HG03196 (cell line): ENCODE measurements at regions not wholly inside any gene's neighbourhood (a gene's known extent, or its start where the extent isn't known, plus 50 kb on each side); places are given as distances from the start of the nearest gene placed in this dataset.

Experiments used
- ATAC-seq: cut with Tn5 transposase; IDR thresholded peaks from one replicate; pipeline ENCODE4 v1.9.1; 2021; ENCODE audit not compliant: unreplicated experiment

DNA sequence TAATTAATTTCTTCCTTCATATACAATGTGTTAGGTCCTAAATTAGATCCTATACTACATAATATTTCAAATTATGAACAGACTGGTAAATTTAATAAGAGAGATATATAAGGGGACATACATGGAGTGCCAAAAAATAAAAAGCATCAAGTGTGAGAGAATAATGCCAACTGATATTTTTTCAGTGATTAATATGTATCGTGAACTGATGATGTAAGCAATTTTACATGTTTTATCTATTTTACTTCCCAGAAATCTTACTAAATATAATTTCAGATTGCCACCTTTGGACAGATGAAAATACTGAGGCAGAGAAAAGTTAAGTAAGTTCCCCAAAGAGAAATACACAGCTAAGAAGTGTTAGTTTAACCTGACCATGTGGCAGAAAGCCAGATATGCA is 870.8 kb downstream of the SLITRK5 start:
- ATAC-seq: no peak

DNA sequence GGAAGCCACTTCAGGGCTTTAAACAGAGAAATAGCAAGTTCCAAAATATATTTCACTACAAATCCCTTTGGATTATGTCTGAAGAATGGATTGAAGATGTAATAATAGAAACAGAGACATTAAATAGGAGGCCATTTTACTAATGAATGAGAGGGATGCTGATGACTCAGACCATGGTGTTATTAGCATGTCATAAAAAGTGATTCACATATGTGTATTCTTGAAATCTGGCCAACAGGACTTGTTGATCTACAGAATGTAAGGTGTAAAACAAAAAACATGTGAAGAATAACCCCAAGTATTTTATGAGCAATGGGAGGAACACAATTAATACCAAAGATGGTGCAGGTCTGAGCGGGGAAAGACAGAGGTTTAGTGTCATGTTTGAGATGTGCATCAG is 873.7 kb downstream of the SLITRK5 start:
- no peak for ATAC-seq

DNA sequence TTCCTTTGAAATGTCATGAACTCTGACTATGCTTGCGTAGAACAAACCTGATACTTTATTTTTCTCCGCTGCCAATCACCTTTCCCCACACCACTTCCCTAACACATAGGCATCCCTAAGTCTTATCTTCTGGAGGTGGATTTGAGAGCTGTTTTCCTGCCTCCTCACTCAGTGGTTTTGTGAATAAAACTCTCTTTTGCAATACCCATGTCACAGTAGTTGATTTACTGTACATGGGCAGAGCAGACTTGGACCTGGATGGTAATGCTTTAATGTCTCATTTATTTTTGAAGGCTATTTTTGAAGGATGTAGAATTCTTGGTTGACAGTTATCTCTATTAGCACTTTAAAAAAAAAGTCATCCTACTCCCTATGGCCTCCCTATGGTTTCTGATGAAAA is 881.8 kb downstream of the SLITRK5 start:
- ATAC-seq: no peak

DNA sequence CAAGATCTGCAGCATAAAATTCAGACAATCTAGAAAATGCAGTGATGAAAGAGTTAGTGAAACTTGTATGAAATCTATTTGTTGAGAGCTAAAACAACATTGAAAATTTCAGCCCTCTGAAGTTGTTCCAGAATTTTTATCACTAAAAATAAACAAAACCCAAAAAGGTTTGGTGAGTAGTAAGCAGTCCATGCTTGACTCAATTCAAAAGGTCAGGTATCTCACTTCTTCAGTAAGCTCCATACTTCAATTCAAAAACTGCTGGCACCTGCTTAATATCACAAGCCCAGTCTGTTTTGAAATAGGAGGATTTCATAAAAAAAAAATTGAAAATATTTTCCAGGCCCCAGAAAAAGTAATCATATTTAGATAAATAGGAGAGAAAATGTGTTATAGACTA is 894.4 kb downstream of the SLITRK5 start:
- ATAC-seq: no peak

DNA sequence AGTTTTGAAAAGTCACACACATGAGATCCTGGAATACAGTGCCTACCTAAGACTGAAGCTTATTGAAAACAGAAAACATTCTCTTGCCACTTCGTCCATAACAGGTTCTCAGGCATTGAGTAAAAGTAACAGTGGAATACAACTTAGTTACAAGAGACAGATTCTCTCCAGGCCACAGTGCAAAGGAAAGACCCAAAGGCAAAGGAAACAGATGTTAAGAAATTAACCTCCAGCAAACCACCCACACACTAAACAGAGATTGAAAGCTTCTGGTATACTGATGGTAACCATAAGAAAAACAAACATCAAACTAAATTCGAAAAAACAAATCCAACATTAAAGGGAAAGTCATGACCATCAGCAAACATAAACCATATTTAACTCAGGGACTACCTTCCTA is 914.7 kb downstream of the SLITRK5 start:
- no peak for ATAC-seq

DNA sequence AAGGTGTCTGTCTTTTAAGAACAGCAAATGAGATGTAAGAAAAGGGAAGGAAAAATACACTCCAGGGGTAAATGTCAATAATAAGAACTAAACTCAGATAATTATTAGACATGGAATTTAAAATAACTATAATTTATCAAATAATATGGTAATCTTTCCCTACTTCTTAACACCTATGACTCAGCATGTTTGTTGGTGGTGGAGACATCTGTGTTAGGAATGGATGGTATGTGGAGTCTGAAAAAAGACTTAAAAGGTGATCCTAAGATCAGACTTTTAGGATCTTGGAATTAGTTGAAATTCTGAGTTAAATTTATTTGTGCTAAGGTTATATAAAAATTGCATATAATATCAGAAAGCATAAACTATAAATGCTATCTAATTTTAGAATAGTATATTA is 915.1 kb downstream of the SLITRK5 start:
- no peak for ATAC-seq

DNA sequence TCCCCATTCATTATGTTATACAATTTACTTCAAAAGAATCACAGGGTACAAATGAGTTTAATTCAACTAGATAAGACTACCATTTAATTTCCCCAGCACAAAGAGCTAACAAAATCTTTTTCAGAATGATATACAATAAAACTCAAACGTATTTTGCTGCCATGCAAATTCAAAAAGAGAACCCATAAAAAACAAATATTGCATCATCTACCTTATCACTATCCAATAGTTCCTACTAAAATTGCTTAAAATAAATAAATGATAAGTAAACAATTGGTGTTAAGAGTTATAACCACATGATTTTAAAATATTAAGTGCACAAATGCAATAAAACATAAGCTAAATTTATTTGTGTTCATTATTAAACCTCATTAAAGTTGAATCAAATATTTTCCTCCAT is 919.4 kb downstream of the SLITRK5 start:
- ATAC-seq: no peak

DNA sequence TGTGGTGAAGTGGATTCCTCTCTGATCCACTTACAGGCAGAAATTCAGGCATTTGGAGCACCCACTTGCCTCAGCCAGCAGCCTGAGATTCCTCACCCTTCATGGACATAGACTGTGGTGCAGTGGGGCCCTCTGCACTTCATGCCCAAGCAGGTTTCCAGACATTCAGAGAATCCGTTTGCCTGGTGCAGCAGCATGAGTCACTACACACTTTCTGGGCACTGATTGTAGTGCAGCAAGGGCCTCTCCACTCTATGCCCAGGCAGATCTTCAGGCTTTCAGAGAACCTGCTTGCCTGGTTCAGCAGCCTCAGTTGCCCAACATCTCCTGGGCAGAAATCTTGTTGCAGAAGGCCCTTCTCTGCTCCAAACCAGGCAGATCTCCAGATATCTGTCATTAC is 920.9 kb downstream of the SLITRK5 start:
- no peak for ATAC-seq

DNA sequence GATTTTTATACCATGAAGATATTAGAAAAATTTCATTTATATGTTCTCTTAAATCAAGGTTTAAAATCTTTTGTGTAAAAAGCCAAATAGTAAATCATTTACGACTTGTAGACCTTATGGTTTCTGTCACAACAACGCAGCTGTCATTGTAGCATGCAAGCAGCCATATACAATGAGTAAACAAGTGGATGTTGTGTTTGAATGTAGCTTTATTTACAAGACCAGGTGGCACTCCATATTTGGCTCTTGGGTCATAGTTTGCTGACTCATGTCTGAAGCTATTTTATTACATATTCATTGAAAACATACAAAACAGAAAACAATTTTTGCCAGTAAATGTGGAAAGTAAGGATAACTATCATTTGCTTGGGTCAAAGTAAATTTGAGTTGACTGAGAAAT is 930.8 kb downstream of the SLITRK5 start:
- ATAC-seq: no peak

DNA sequence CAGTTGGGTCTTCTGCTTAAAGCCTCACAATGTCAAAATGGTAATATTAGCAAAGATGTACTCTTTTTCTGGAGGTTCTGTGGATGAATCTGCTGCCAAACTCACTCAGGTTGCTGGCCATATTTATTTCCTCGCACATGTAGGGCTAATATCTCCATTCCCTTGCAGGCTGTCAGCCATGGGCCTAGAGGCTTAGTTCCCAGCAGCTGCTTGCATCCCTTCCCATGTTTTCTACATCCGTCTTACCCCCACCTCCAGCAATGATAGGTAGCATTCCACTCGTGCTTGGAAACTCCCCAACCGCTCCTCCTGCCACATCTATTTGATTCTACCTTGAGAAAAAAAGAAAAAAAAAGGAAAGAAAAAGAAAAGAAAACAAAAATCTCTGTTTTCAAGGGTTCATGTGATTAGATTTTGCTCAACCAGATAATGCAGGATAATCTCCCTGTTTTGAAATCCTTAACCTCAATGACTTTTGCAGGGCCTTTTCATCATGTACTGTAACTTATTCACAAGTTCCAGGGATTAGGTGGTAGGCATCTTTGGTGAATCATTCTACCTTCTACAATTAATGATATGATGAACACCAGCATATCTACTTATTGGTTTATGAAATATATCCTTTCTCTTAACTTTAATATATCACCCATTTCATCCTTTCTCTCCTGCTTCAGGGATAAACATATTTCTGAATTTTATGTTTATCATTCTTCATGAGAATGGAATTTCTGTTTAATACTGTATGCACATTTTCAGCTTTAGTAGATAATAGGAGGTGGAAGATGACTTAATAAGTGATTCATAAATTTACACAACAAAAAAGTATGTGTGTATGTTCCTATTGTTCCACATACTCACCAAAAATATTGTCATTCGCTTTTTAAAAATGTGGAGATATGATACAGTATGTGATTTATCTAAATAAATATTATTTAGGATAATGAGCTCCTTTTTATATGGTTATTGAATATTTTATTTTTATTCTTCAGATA is 931.9 kb downstream of the SLITRK5 start:
- no peak for ATAC-seq

DNA sequence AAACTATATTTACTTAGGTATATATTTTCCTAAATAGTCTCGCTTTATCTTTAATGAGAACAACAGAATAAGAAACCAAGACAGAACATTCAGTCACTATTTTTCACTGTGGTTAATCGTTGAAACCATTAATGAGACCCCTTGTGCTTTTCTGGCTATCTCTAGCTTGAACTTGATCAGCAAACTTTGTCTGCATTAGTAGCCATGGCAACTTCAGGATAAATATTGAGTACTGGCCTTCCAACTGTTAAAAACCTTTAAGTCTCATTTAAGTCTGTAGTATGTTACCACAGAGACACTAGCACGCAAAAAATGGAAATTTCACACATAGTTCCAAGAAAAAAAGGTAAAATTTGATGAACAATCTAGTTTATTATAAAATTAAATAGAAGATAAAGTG is 946.0 kb downstream of the SLITRK5 start:
- ATAC-seq: no peak

DNA sequence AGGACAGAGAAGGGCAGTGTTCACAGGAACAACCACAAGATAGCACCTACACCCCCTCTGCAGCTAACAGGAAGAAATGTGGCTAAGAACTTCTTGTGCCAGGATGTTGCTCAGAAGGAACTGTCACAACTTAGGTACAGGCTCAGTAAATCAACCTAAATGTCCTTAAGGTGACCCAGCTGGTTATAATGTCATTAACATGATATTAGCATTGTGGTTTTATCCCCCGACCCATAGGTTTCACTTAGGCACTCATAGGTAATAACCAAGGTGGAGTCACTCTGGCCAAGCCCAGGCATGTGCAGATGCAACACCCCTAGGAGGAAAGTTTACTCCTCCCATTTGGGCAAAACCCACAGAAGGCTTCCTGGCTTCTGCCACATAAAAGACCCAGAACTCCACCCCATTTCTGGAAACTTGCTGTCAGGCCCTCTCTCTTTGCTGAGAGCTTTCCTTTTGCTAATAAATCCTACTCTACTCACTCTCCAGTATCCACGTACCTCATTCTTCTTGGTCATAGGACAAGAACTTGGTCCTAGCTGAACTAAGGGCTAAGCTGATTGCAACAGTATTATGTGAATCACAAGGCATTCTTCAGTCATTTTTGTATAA is 951.3 kb downstream of the SLITRK5 start:
- ATAC-seq: peak; percentile 71

DNA sequence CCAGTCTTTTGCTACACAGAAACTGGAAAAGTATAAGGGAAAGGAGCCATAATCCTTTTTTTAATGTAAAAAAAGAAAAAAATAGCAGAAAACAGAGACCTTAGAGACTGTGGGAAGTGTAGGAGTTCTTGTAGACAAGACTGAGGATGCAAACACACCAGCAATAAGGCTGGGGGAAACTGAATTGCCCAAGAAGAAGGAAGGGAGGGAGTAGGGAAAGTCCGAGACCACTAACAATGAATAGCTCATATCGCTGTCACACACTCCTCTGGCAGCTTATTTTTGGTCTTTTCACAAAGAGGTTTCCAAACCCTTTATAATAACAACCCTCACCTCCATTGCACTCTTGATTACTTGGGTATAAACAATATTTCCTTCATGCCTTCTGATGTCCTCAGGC is 952.0 kb downstream of the SLITRK5 start:
- ATAC-seq: no peak

DNA sequence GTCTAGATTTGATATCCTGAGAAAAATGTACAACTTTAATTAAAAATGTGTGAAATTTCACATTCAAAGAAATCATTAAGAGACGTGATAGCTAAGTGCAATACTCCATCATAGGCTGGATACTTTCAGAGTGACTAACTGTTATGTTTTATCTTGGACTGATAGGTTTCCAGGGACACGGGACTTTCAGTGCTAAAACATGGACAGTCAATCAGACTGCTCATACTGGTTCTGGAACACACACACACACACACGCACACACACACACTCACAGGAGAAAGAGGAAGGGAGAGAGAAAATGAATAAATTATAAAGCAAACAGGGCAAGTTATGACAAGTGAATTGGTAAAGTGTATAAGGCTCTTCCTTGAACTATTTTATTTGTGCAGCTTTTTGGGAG is 955.9 kb downstream of the SLITRK5 start:
- no peak for ATAC-seq

DNA sequence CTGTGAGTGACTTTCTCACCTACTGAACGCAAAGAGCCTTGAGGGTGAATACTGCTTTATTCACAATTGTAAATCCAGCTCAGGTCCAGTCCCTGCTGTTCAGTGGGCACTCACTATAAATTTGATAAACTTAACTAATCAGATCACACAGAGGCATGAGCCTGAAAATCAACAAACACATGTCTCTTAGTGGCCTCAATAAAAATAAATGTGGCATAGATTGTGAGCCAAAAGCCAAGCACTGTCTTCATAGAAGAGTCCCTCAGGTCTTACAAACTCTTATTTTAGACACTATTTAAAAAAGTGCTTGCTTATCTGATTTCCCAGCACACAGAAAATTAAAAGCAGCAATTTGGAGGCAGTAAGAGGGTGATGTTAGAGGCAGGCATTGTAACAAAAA is 957.7 kb downstream of the SLITRK5 start:
- ATAC-seq: no peak

DNA sequence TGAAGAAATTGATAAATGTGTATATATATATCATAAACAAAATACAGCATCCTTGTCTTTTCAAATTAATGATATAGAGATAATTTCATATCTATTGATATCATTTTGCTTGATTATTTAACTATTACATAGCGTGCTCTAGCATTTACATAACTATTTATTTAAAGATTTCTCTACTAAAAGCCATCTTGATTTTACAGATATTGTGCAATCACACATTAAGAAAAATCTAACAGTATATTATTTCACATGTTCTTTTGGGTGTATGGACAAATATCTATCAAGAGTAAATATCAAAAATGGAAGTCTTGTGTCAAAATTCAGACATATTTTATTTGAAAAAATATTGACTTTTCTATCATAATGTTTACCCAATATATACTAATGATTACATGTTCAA is 966.8 kb downstream of the SLITRK5 start:
- ATAC-seq: no peak

DNA sequence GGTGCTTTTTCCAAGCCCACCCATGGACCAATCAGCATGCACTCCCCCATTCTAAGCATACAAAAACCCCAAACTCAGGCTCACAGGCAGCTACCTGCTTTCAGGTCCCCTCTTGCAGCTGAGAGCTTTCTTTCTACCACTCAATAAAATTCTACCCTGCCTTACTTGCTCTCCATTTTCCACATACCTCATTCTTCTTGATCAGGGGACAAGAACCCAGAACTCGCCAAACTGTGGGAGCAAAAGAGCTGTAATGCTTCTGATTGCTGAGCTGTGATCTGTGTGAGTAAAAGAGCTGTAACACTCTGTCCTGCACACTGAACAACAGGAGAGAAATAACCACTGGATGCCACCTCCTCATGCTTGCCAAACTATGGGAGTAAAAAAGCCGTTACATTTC is 972.1 kb downstream of the SLITRK5 start:
- ATAC-seq: no peak

DNA sequence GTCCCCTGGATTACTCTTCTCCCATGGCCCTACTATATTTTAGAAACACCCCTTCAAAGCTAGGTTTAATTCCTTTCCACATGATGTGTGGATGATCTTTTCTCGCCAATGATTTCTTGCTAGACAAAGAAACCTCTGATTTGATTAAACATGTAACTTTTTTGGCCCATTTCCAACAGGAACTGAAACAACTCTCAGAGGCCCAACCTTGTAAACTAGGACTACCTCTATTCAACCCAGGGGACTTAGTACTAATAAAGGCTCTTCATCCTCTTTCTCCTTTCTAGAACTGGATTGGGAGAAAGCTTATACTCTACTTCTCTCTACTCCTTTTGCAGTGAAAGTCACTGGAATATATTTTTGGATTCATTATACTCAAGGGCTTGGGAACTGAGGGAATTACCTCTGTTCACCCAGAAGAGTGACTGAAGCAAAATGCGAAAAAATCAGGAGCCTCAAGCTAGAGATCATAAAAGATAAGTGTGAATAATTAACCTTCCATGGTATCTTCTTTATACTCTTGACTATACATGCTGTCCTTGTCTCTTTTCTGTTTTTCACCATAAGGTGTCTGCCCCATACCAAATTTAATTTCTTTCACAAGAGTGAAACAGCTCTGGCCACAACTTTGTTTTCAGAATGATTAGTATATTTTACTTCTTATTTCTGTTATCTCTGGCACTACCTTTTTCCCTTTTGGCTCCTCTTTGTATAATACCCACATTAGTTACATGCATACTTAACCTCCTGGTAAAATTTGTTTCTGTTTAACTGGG is 977.6 kb downstream of the SLITRK5 start:
- ATAC-seq: no peak

DNA sequence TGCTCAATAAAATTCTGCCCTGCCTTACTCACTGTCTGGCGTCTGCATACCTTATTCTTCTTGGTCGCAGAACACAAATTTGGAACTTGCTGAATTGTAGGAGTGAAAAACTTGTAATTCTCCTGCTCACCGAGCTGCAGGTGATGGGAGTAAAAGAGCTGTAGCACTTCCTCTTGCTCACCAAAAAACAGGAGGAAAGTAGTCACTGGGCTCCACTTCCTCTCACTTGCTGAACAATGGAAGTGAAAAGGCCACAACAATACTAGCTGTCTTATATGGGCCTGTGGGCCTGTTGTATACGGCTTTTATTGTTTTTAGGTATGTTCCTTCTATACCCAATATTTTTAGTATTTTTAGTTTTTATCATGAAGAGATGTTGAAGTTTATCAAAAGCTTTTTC is 978.7 kb downstream of the SLITRK5 start:
- no peak for ATAC-seq

DNA sequence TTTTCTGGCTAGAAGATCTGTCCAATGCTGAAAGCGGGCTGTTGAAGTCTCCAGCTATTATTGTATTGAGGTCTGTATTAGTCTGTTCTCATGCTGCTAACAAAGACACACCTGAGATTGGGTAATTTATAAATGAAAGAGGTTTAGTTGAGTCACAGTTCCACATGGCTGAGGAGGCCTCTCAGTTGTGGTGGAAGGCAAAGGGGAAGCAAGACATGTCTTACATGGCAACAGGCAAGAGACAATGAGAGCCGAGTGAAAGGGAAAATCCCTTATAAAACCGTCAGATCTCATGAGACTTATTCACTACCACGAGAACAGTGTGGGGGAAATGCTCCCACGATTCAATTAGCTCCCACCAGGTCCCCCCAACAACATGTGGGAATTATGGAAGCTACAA is 980.4 kb downstream of the SLITRK5 start:
- ATAC-seq: no peak

DNA sequence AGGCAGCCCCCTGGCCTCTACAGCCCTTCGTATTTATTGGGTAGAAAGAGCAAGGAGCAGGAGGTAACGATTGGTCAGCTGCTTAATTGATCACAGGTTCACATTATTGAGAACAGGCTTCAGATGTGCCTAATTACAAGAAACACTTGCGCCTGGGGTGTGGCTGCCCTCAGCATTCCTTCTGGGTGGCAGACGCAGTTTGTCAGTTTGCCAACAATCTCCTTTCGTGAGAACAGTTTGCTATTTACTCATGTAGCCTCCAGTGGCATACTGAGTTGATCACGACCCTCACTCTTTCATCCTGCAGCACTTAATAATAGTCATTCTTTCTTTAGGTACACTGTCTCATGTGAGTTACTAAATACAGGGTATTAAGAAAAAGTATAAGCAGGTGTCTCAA is 985.6 kb downstream of the SLITRK5 start:
- no peak for ATAC-seq

DNA sequence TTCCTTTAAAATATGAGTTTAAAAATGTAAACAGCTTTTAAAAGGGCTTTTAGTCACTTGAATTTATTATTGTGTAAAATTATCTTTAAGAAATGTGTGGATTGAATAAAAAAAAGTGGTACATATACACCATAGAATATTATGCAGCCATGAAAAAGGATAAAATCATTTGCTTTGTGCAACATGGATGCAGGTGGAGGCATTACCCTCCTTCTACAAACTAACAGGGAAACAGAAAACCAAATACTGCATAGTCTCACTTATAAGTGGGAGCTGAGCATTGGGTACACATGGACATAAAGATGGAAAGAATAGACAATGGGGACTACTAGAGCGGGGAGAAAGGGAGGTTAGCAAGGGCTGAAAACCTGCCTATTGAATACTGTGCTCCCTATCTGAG is 999.3 kb downstream of the SLITRK5 start:
- no peak for ATAC-seq
